ENCODE measurements at regions not wholly inside any gene's neighbourhood (a gene's known extent, or its start where the extent isn't known, plus 50 kb on each side); places are given as distances from the start of the nearest gene placed in this dataset.
A peak's percentile ranks its signal among the peaks of the same experiment; 100 is the strongest.

DNA sequence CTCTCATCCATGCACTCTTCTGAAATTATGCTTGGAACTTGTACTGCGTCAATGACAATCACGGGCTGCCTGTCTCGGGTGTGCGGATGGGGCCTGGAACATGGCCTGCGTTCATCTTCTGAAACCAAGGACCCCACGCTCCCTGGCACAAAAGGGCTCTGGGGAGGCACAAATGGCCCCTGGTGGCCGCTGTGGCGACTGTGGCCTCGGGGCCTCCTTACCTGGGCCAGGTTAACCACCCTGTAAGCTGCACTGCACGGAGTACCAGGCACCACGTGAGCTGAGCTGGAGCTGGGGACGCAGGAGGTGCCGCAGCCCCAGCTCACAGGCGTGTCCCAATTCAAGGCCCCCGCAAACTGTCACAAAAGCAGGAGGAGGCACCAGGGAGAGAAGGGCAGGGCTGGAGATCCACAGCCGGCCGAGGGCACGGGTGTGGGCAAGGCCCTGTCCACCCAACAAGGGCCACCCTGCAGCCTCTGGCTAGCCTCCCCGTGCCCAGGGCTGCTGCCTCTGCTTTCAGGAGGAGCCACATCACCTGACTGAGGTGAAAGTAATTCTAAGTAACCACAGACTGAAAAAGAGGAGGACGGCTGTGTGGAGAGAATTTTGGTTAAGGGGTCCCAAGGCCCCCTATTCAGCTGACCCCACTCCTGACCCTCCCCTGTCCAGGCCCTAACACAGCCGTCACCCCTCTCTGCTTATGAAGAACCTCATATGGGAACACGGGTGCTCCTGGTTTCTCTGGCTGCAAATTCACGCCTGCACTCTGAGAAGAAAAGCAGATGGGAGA lies 61.1 kb upstream of the GALNT9 start:
- no peak overlapping the region for H3K27ac ChIP-seq
- H3K36me3 ChIP-seq, result no peaks in the 10 kb centered on the region
- DNase-seq, result peak in 1 of 2 donors; percentile 64
- peaks cover 0 to 11% (median 3%) of the 10 kb centered on the region in 4 donors for H3K27me3 ChIP-seq
- no peaks in the 10 kb centered on the region for H3K4me1 ChIP-seq
- TF ChIP-seq EP300 (IDR thresholded peaks at IDR 0.05) (no peak), POLR2AphosphoS5 (IDR thresholded peaks at IDR 0.05) (no peak), POLR2A (IDR thresholded peaks at IDR 0.05) (no peak)
- TF ChIP-seq, protein P1, sequence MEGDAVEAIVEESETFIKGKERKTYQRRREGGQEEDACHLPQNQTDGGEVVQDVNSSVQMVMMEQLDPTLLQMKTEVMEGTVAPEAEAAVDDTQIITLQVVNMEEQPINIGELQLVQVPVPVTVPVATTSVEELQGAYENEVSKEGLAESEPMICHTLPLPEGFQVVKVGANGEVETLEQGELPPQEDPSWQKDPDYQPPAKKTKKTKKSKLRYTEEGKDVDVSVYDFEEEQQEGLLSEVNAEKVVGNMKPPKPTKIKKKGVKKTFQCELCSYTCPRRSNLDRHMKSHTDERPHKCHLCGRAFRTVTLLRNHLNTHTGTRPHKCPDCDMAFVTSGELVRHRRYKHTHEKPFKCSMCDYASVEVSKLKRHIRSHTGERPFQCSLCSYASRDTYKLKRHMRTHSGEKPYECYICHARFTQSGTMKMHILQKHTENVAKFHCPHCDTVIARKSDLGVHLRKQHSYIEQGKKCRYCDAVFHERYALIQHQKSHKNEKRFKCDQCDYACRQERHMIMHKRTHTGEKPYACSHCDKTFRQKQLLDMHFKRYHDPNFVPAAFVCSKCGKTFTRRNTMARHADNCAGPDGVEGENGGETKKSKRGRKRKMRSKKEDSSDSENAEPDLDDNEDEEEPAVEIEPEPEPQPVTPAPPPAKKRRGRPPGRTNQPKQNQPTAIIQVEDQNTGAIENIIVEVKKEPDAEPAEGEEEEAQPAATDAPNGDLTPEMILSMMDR (IDR thresholded peaks at IDR 0.05), result no peak
- ATAC-seq (ENCODE audit: low FRiP score in 2 of 2), result no peak
- WGBS, 2 donors, result 82 to 87% methylated on average over 12 to 23 of the region's 23 CpGs
- H3K9me3 ChIP-seq, result no peaks in the 10 kb centered on the region
- no peak overlapping the region for H3K4me3 ChIP-seq

- Histone ChIP-seq H3K4me3 (no peak overlapping the region), H3K4me1 (no peaks in the 10 kb centered on the region), H3K9me3 (no peaks in the 10 kb centered on the region), H3K27me3 (peaks cover 0 to 11% (median 3%) of the 10 kb centered on the region in 4 donors), H3K27ac (no peak overlapping the region), H3K36me3 (no peaks in the 10 kb centered on the region)
- peak in 1 of 2 donors; percentile 36 for DNase-seq
- no peak for ATAC-seq (ENCODE audit: low FRiP score in 2 of 2)
- TF ChIP-seq POLR2AphosphoS5 (IDR thresholded peaks at IDR 0.05) (no peak), POLR2A (IDR thresholded peaks at IDR 0.05) (no peak), EP300 (IDR thresholded peaks at IDR 0.05) (no peak)
- TF ChIP-seq, protein P1 (IDR thresholded peaks at IDR 0.05), result no peak
- 49 to 60% methylated on average over 7 to 21 of the region's 21 CpGs for whole genome bisulfite sequencing, 2 donors
Measured at GRCh38 chr12:132389526-132390286, 60.3 kb upstream of the GALNT9 start.

DNA sequence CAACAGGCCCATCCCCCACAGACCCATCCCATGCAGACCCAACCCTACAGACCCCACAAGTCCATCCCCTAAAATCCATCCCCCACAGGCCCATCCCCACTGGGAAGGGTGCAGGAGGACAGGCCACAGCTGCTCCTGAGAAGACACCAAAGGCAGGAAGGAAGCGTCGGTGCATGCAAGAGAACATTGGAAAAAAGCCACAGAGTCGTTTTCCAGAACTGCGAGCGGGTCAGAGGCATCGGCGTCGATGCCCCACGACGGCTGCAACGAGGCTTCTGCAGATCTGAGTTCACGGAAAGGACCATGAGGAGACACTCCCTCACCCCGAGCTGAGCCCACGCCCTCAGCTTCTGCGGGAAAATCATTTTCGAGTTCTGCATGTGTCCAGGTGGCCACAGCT lies 59.6 kb upstream of the GALNT9 start:
- 58 to 62% methylated on average over 12 to 16 of the region's 16 CpGs for WGBS, 2 donors
- Histone ChIP-seq H3K4me1 (no peaks in the 10 kb centered on the region), H3K4me3 (no peak overlapping the region), H3K36me3 (no peaks in the 10 kb centered on the region), H3K9me3 (no peaks in the 10 kb centered on the region), H3K27me3 (peaks cover 0 to 11% (median 3%) of the 10 kb centered on the region in 4 donors), H3K27ac (no peak overlapping the region)
- TF ChIP-seq EP300 (IDR thresholded peaks at IDR 0.05) (no peak), POLR2A (IDR thresholded peaks at IDR 0.05) (no peak), POLR2AphosphoS5 (IDR thresholded peaks at IDR 0.05) (no peak)
- ATAC-seq (ENCODE audit: low FRiP score in 2 of 2), result no peak
- DNase-seq, result peak in 1 of 2 donors; percentile 49

DNA sequence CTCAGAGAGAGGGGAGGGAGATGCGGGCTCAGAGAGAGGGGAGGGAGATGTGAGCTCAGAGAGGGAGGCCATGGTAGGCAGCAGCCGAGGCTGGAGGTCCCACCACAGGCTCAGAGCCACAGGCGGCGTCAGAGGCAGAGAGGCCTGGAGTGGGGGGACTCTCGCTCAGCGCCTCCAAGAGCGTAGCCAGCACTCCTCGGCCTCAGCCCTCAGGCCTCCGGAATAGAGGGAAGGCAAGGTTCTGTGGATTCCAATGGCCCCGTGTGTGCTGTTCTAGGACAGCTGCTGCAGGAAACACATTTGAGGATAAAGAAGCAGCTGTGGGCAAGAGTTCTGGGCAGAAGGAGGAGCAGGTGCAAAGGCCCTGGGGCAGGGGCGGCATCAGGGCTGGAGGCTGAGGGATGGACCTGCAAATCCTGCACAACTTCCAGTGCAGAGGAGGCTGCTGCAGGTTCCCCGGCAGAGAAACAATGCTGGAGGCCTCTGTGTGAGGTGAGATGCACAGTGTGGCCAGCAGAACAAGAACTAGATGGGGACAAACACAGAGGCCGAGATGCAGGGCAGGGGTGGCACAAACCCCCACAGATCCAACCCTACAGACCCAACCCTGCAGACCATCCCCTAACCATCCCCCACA lies 59.1 kb upstream of the GALNT9 start:
- Histone ChIP-seq H3K27me3 (peaks cover 0 to 11% (median 3%) of the 10 kb centered on the region in 4 donors), H3K9me3 (no peaks in the 10 kb centered on the region), H3K27ac (no peak overlapping the region), H3K4me3 (no peak overlapping the region), H3K4me1 (no peaks in the 10 kb centered on the region), H3K36me3 (no peaks in the 10 kb centered on the region)
- TF ChIP-seq POLR2AphosphoS5 (IDR thresholded peaks at IDR 0.05) (no peak), POLR2A (IDR thresholded peaks at IDR 0.05) (no peak), EP300 (IDR thresholded peaks at IDR 0.05) (no peak)
- TF ChIP-seq, protein P1 (IDR thresholded peaks at IDR 0.05), result no peak
- ATAC-seq (ENCODE audit: low FRiP score in 2 of 2) (no peak), DNase-seq (peak in 1 of 2 donors; percentile 42)
- 70 to 77% methylated on average over 13 of the region's 13 CpGs for WGBS, 2 donors

Measured in upper lobe of left lung (tissue), 6 donors.